ENCODE measurements at regions not wholly inside any gene's neighbourhood (a gene's known extent, or its start where the extent isn't known, plus 50 kb on each side); places are given as distances from the start of the nearest gene placed in this dataset.

- DNase-seq: no peak
- Histone ChIP-seq H3K27ac (no peak overlapping the region), H3K27me3 (no peaks in the 10 kb centered on the region), H3K4me1 (no peaks in the 10 kb centered on the region), H3K4me3 (no peak overlapping the region), H3K36me3 (no peaks in the 10 kb centered on the region), H3K9me3 (no peaks in the 10 kb centered on the region)
- no peak for ATAC-seq (ENCODE audit: low FRiP score in 2 of 2)
- TF ChIP-seq CTCF (IDR thresholded peaks at IDR 0.05) (no peak), EP300 (IDR thresholded peaks at IDR 0.05) (no peak), POLR2AphosphoS5 (IDR thresholded peaks at IDR 0.05) (no peak), POLR2A (IDR thresholded peaks at IDR 0.05) (no peak)
Measured at GRCh38 chr20:43857127-43857526, 57.5 kb upstream of the TOX2 start.

- Histone ChIP-seq H3K27ac (no peak overlapping the region), H3K9me3 (no peaks in the 10 kb centered on the region), H3K36me3 (no peaks in the 10 kb centered on the region), H3K4me1 (peaks cover 0 to 8% (median under 1%) of the 10 kb centered on the region in 4 donors), H3K27me3 (no peaks in the 10 kb centered on the region), H3K4me3 (no peak overlapping the region)
- DNase-seq (no peak), ATAC-seq (ENCODE audit: low FRiP score in 2 of 2) (no peak)
- TF ChIP-seq POLR2A (IDR thresholded peaks at IDR 0.05) (no peak), CTCF (IDR thresholded peaks at IDR 0.05) (no peak), POLR2AphosphoS5 (IDR thresholded peaks at IDR 0.05) (no peak), EP300 (IDR thresholded peaks at IDR 0.05) (no peak)
- WGBS, 2 donors: 90 to 97% methylated on average over 1 of the region's 1 CpG
Measured at GRCh38 chr20:43855803-43856202, 58.8 kb upstream of the TOX2 start.

GRCh38 chr20:43853918-43854317 is 60.7 kb upstream of the TOX2 start:
- Histone ChIP-seq H3K9me3 (no peaks in the 10 kb centered on the region), H3K4me1 (peaks cover 6 to 8% (median 8%) of the 10 kb centered on the region in 4 donors), H3K27ac (no peak overlapping the region), H3K4me3 (no peak overlapping the region), H3K27me3 (no peaks in the 10 kb centered on the region), H3K36me3 (no peaks in the 10 kb centered on the region)
- DNase-seq: no peak
- TF ChIP-seq POLR2A (IDR thresholded peaks at IDR 0.05) (no peak), POLR2AphosphoS5 (IDR thresholded peaks at IDR 0.05) (no peak), CTCF (IDR thresholded peaks at IDR 0.05) (no peak), EP300 (IDR thresholded peaks at IDR 0.05) (no peak)
- WGBS, 2 donors: 90 to 92% methylated on average over 6 of the region's 6 CpGs
- no peak for ATAC-seq (ENCODE audit: low FRiP score in 2 of 2)

DNA sequence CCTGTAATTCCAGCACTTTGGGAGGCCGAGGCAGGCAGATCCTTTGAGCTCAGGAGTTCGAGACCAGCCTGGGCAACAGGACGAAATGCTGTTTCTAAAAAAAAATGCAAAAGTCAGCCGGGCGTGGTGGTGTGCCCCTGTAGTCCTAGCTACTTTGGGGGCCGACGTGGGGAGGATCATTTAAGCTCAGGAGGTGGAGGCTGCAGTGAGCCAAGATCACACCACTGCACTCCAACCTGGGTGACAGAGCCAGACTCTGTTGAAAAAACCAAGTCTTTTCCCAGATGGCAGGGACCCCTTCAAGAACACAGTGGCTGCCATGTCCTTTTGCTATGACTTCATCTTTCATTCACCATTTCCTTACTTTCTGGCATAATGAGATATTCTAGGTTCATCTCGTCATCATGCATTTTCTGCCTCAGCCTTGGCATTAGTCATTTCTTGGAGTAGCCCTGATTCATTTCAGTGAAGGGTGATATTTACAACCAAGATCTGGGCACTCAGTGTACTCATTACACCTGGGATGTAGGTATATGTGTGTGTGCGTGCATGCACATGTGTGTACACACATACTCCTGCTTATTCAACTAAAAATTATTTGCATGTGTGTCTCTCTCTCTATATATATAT is 61.4 kb upstream of the TOX2 start:
- Histone ChIP-seq H3K9me3 (no peaks in the 10 kb centered on the region), H3K27ac (peak overlapping the region in 1 of 4 donors; percentile 49), H3K4me1 (peaks cover 12 to 14% (median 13%) of the 10 kb centered on the region in 4 donors), H3K36me3 (no peaks in the 10 kb centered on the region), H3K4me3 (no peak overlapping the region), H3K27me3 (no peaks in the 10 kb centered on the region)
- DNase-seq: no peak
- no peak for TF ChIP-seq EP300 (IDR thresholded peaks at IDR 0.05)
- no peak for TF ChIP-seq POLR2AphosphoS5 (IDR thresholded peaks at IDR 0.05)
- TF ChIP-seq POLR2A (IDR thresholded peaks at IDR 0.05): no peak
- no peak for TF ChIP-seq CTCF (IDR thresholded peaks at IDR 0.05)
- WGBS, 2 donors: 91 to 96% methylated on average over 9 of the region's 9 CpGs
- ATAC-seq (ENCODE audit: low FRiP score in 2 of 2): no peak

All from upper lobe of left lung (tissue), 6 donors.